ENCODE measurements at regions not wholly inside any gene's neighbourhood (a gene's known extent, or its start where the extent isn't known, plus 50 kb on each side); places are given as distances from the start of the nearest gene placed in this dataset.

GRCh38 chr10:124270530-124271327, 148.0 kb downstream of the OAT start:
- DNase-seq (ENCODE audit: extremely low spot score in 2 of 2): no peak
- intact Hi-C loops (cut with DNase I): no loop called here

GRCh38 chr10:124268976-124269375, 149.7 kb downstream of the OAT start:
- no peak overlapping the region for H3K4me3 ChIP-seq
- no peaks in the 10 kb centered on the region for H3K4me1 ChIP-seq
- DNase-seq (ENCODE audit: extremely low spot score in 2 of 2): no peak
- intact Hi-C loops (cut with DNase I): no loop called here
- H3K36me3 ChIP-seq: no peaks in the 10 kb centered on the region
- TF ChIP-seq POLR2AphosphoS5 (IDR thresholded peaks at IDR 0.05; ENCODE audit: insufficient read depth in 1 of 2, low read depth in 1 of 2): no peak
- TF ChIP-seq POLR2A (IDR thresholded peaks at IDR 0.05): no peak
- no peak for TF ChIP-seq CTCF (IDR thresholded peaks at IDR 0.05)
- H3K27ac ChIP-seq: no peak overlapping the region
- peaks cover 14% of the 10 kb centered on the region for H3K9me3 ChIP-seq
- no peaks in the 10 kb centered on the region for H3K27me3 ChIP-seq

More at GRCh38 chr10:124270530-124271327, 148.0 kb downstream of the OAT start:
- H3K27me3 ChIP-seq: no peaks in the 10 kb centered on the region
- no peak for TF ChIP-seq CTCF (IDR thresholded peaks at IDR 0.05)
- no peak for TF ChIP-seq POLR2A (IDR thresholded peaks at IDR 0.05)
- no peak for TF ChIP-seq POLR2AphosphoS5 (IDR thresholded peaks at IDR 0.05; ENCODE audit: insufficient read depth in 1 of 2, low read depth in 1 of 2)
- no peaks in the 10 kb centered on the region for H3K36me3 ChIP-seq
- no peak overlapping the region for H3K4me3 ChIP-seq
- H3K27ac ChIP-seq: no peak overlapping the region
- peaks cover 14% of the 10 kb centered on the region for H3K9me3 ChIP-seq
- no peaks in the 10 kb centered on the region for H3K4me1 ChIP-seq

- Histone ChIP-seq H3K27ac (no peak overlapping the region), H3K4me3 (no peak overlapping the region), H3K36me3 (no peaks in the 10 kb centered on the region), H3K4me1 (no peaks in the 10 kb centered on the region), H3K27me3 (no peaks in the 10 kb centered on the region), H3K9me3 (peaks cover 10% of the 10 kb centered on the region)
- intact Hi-C loops (cut with DNase I): no loop called here
- no peak for DNase-seq (ENCODE audit: extremely low spot score in 2 of 2)
- TF ChIP-seq POLR2AphosphoS5 (IDR thresholded peaks at IDR 0.05; ENCODE audit: insufficient read depth in 1 of 2, low read depth in 1 of 2): no peak
Observed at GRCh38 chr10:124267911-124268549, 150.7 kb downstream of the OAT start.

- no peak for DNase-seq (ENCODE audit: extremely low spot score in 2 of 2)
- intact Hi-C loops (cut with DNase I): no loop called here
- H3K4me1 ChIP-seq: no peaks in the 10 kb centered on the region
- no peak overlapping the region for H3K4me3 ChIP-seq
- no peak for TF ChIP-seq POLR2A (IDR thresholded peaks at IDR 0.05)
- TF ChIP-seq CTCF (IDR thresholded peaks at IDR 0.05): no peak
- no peak for TF ChIP-seq POLR2AphosphoS5 (IDR thresholded peaks at IDR 0.05; ENCODE audit: insufficient read depth in 1 of 2, low read depth in 1 of 2)
- no peaks in the 10 kb centered on the region for H3K27me3 ChIP-seq
- H3K36me3 ChIP-seq: no peaks in the 10 kb centered on the region
- no peak overlapping the region for H3K27ac ChIP-seq
- H3K9me3 ChIP-seq: peaks cover 3% of the 10 kb centered on the region
Observed at GRCh38 chr10:124267231-124267885, 151.4 kb downstream of the OAT start.

- Histone ChIP-seq H3K9me3 (no peaks in the 10 kb centered on the region), H3K27me3 (no peaks in the 10 kb centered on the region), H3K4me1 (no peaks in the 10 kb centered on the region), H3K27ac (no peak overlapping the region), H3K36me3 (no peaks in the 10 kb centered on the region), H3K4me3 (no peak overlapping the region)
- TF ChIP-seq CTCF (IDR thresholded peaks at IDR 0.05) (no peak), POLR2A (IDR thresholded peaks at IDR 0.05) (no peak), POLR2AphosphoS5 (IDR thresholded peaks at IDR 0.05; ENCODE audit: insufficient read depth in 1 of 2, low read depth in 1 of 2) (no peak)
- intact Hi-C loops (cut with DNase I): no loop called here
- no peak for DNase-seq (ENCODE audit: extremely low spot score in 2 of 2)
Observed at GRCh38 chr10:124266468-124267230, 152.1 kb downstream of the OAT start.
